Activated B cell treated with CpG ODN at 0.5 μM for 24 hours (primary cell): ENCODE measurements at regions not wholly inside any gene's neighbourhood (a gene's known extent, or its start where the extent isn't known, plus 50 kb on each side); places are given as distances from the start of the nearest gene placed in this dataset.

ENCODE experiments used
- ATAC-seq: fragments of 200-7000 bp; cut with Tn5 transposase; one replicate; pipeline ENCODE4 v1.10.0; 2021; ENCODE audit warnings: low read depth, mild to moderate bottlenecking, moderate library complexity
- CTCF ChIA-PET: fragments of 350-600 bp; sonication (Branson Sonifier 250); formaldehyde crosslinking; loops from one replicate; lab custom pipeline; 2021; ENCODE audit warnings: antibody characterized with exemption; lab: Charles Lee
- POLR2A ChIA-PET: fragments of 350-600 bp; sonication (Branson Sonifier 250); formaldehyde crosslinking; loops from one replicate; lab custom pipeline; 2021; ENCODE audit warnings: antibody characterized with exemption; lab: Charles Lee
- DNase-seq: peaks from one replicate; pipeline ENCODE4 v3.0.0; 2022
- H3K27ac Mint-ChIP-seq: one replicate; pipeline ENCODE4 v1.8.0; 2020; ENCODE audit warnings: mixed read lengths
- H3K27me3 Mint-ChIP-seq: one replicate; pipeline ENCODE4 v1.8.0; 2021; ENCODE audit warnings: mixed read lengths
- H3K36me3 Mint-ChIP-seq: one replicate; pipeline ENCODE4 v1.8.0; 2021; ENCODE audit warnings: low read depth, mixed read lengths
- H3K4me1 Mint-ChIP-seq: one replicate; pipeline ENCODE4 v1.8.0; 2021; ENCODE audit warnings: mixed read lengths
- H3K4me3 Mint-ChIP-seq: one replicate; pipeline ENCODE4 v1.8.0; 2020; ENCODE audit warnings: mild to moderate bottlenecking, mixed read lengths
- H3K9me3 Mint-ChIP-seq: one replicate; pipeline ENCODE4 v1.8.0; 2020; ENCODE audit warnings: mixed read lengths
- CTCF ChIP-seq: fragments of 200-600 bp; IDR thresholded peaks from one replicate; pipeline ENCODE4 v1.8.0; 2022; ENCODE audit warnings: antibody characterized with exemption, mild to moderate bottlenecking
- intact Hi-C: fragments of 100-400 bp; cut with micrococcal nuclease; formaldehyde crosslinking; loops from one replicate; pipeline ENCODE4 v1.15.1; 2024

DNA sequence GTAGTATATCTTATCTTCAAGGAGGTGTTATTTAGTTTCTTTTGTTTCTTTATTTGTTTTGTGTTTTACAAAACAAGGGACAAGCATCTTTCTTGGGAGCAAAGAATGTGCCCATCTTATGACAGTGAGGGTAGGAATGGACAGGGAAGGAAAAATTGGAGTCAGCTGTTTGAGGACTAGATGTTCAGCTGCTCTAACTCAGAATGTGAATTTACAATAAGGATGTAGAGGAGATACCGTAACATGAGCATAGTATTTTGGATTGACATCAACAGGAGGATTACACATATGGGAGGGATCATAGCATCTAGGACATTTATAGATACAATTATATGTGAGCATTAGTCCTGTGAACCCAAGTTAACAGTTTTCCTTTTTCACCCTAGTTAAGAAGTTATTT is 89.0 kb upstream of the GK2 start:
- CTCF ChIA-PET: no interaction called here
- H3K36me3 Mint-ChIP-seq: no peaks in the 10 kb centered on the region
- no peak overlapping the region for H3K4me3 Mint-ChIP-seq
- DNase-seq: no peak
- H3K9me3 Mint-ChIP-seq: no peaks in the 10 kb centered on the region
- no peak overlapping the region for H3K27ac Mint-ChIP-seq
- no peak for TF ChIP-seq CTCF
- no peak for ATAC-seq
- intact Hi-C loops: no loop called here
- no peaks in the 10 kb centered on the region for H3K4me1 Mint-ChIP-seq
- peaks cover 4% of the 10 kb centered on the region for H3K27me3 Mint-ChIP-seq
- POLR2A ChIA-PET: no interaction called here

DNA sequence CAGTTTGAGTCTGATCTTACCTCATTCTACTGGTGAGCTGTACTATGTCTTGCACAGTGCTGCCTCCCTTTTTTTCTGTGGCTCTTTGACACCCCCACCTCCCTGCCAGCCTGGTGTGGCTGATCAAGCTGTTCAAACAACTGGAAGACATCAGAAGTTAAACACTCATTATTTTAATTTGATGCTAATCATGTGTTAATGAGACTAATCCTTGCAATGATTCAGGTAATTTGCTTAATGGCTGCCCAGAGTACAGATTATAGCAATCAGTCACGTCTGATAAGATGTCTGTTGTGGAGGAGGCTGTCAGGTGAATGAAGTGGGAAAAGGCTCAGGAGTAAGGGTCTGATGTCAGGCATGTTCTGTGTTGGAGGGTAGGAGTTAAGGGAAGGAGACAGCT is 87.4 kb upstream of the GK2 start:
- TF ChIP-seq CTCF: no peak
- ChIA-PET CTCF (no interaction called here), POLR2A (no interaction called here)
- H3K9me3 Mint-ChIP-seq: no peaks in the 10 kb centered on the region
- H3K27me3 Mint-ChIP-seq: peaks cover 4% of the 10 kb centered on the region
- H3K36me3 Mint-ChIP-seq: no peaks in the 10 kb centered on the region
- no peak overlapping the region for H3K4me3 Mint-ChIP-seq
- H3K27ac Mint-ChIP-seq: no peak overlapping the region
- no peak for DNase-seq
- ATAC-seq: no peak
- no peaks in the 10 kb centered on the region for H3K4me1 Mint-ChIP-seq
- intact Hi-C loops: no loop called here

DNA sequence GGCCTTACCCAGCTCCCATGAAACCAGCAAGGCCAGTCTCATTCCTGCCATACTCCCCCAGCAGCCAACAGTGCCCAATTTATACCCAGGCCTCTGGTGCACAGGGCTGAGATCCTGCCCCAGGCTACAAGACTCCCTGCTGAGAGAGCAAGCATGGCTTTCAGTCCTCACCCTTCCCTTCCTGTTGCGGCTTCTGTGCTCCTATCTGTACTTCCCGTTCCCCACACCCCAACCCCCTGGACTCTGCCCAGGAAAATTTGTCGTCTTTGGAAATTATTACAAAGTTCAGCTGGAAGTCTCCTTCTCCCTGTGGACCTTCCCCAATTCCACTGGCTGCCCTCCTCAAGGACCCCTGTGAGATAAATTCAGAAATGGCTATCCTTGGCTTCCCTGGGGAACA is 84.1 kb upstream of the GK2 start:
- no peak for TF ChIP-seq CTCF
- intact Hi-C loops: no loop called here
- Mint-ChIP-seq H3K4me3 (no peak overlapping the region), H3K36me3 (no peaks in the 10 kb centered on the region), H3K27me3 (peaks cover 4% of the 10 kb centered on the region), H3K9me3 (peaks cover 4% of the 10 kb centered on the region), H3K4me1 (no peaks in the 10 kb centered on the region), H3K27ac (no peak overlapping the region)
- no peak for DNase-seq
- CTCF ChIA-PET: no interaction called here
- POLR2A ChIA-PET: no interaction called here
- ATAC-seq: no peak

DNA sequence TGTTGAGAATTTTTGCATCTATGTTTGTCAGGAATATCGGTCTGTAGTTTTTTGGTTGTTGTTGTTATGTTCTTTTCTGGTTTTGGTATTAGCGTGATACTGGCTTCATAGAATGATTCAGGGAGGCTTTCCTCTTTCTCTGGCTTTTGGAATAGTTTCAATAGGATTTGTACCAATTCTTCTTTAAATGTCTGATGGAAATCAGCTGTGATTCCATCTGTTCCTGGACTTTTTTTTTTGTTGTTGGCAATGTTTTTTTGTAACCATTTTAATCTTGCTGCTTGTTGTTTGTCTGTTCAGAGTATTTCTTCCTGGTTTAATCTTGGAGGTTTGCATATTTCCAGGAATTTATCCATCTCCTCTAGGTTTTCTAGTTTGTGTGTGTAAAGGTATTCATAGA is 81.5 kb upstream of the GK2 start:
- peaks cover 7% of the 10 kb centered on the region for H3K9me3 Mint-ChIP-seq
- no peak for ATAC-seq
- TF ChIP-seq CTCF: no peak
- H3K4me1 Mint-ChIP-seq: no peaks in the 10 kb centered on the region
- no peaks in the 10 kb centered on the region for H3K36me3 Mint-ChIP-seq
- H3K4me3 Mint-ChIP-seq: no peak overlapping the region
- ChIA-PET CTCF (no interaction called here), POLR2A (no interaction called here)
- H3K27me3 Mint-ChIP-seq: peaks cover 2% of the 10 kb centered on the region
- intact Hi-C loops: no loop called here
- H3K27ac Mint-ChIP-seq: no peak overlapping the region
- no peak for DNase-seq

DNA sequence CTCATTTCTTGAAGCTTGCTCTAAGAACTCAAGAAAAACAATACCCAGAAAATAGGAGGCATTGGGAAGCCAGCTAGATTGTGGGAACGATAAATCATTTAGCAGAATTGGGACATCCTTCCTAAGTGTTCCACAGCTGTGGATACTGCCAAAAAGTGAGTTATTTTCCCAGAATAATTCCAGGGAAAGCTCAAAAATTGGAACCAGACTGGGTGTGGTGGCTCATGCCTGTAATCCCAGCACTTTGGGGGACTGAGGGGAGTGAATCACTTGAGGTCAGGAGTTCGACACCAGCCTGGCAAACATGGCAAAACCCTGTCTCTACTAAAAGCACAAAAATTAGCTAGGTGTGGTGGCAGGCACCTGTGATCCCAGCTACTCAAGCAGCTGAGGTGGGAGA is 68.2 kb upstream of the GK2 start:
- Mint-ChIP-seq H3K4me3 (no peak overlapping the region), H3K9me3 (no peaks in the 10 kb centered on the region), H3K36me3 (no peaks in the 10 kb centered on the region), H3K4me1 (no peaks in the 10 kb centered on the region), H3K27ac (no peak overlapping the region), H3K27me3 (no peaks in the 10 kb centered on the region)
- no peak for DNase-seq
- no peak for ATAC-seq
- CTCF ChIA-PET: no interaction called here
- no peak for TF ChIP-seq CTCF
- POLR2A ChIA-PET: no interaction called here
- intact Hi-C loops: no loop called here
